Lower lobe of right lung (tissue), 2 donors: ENCODE measurements at regions not wholly inside any gene's neighbourhood (a gene's known extent, or its start where the extent isn't known, plus 50 kb on each side); places are given as distances from the start of the nearest gene placed in this dataset.

ENCODE experiments used
- ATAC-seq, 2 donors: fragments of 200-7000 bp; cut with Tn5 transposase; one replicate each; pipeline ENCODE4 v1.9.1; 2020 to 2022; ENCODE audit warnings: mild to moderate bottlenecking in 2 of 2, moderate library complexity in 2 of 2
- DNase-seq: peaks from one replicate; pipeline ENCODE4 v3.0.0-alpha.2; 2020
- H3K27ac ChIP-seq: fragments of 200-600 bp; one replicate; pipeline ENCODE4 v1.8.0; 2022
- H3K27me3 ChIP-seq: fragments of 200-600 bp; one replicate; pipeline ENCODE4 v1.8.0; 2022; ENCODE audit warnings: low read depth
- H3K36me3 ChIP-seq: fragments of 200-600 bp; one replicate; pipeline ENCODE4 v1.8.0; 2022; ENCODE audit warnings: mild to moderate bottlenecking
- H3K4me1 ChIP-seq: fragments of 200-600 bp; one replicate; pipeline ENCODE4 v1.8.0; 2022
- H3K4me3 ChIP-seq: fragments of 200-600 bp; one replicate; pipeline ENCODE4 v1.8.0; 2022; ENCODE audit warnings: mild to moderate bottlenecking
- H3K9me3 ChIP-seq: fragments of 200-600 bp; one replicate; pipeline ENCODE4 v1.8.0; 2022
- CTCF ChIP-seq: fragments of 200-600 bp; IDR thresholded peaks from one replicate; pipeline ENCODE4 v1.8.0; 2022; ENCODE audit warnings: antibody characterized with exemption, mild to moderate bottlenecking
- intact Hi-C: fragments of 100-400 bp; cut with DNase I; formaldehyde crosslinking; loops from one replicate; pipeline ENCODE4 v1.11.0; 2022
- donor health status: DM: no; HTN: yes; CAD: no; lungs with severe emphysema.

- ATAC-seq (no peak), DNase-seq (no peak)
- TF ChIP-seq CTCF, result no peak
- no peaks in the 10 kb centered on the region for H3K4me1 ChIP-seq
- H3K27me3 ChIP-seq, result no peaks in the 10 kb centered on the region
- H3K27ac ChIP-seq, result no peak overlapping the region
- peaks cover 2% of the 10 kb centered on the region for H3K9me3 ChIP-seq
- intact Hi-C loops, result no loop called here
- H3K36me3 ChIP-seq, result no peaks in the 10 kb centered on the region
- H3K4me3 ChIP-seq, result no peak overlapping the region
Observed at GRCh38 chr22:47448231-47449223, 686.1 kb downstream of the TBC1D22A start.

- H3K4me1 ChIP-seq, result no peaks in the 10 kb centered on the region
- peaks cover 4% of the 10 kb centered on the region for H3K9me3 ChIP-seq
- no peaks in the 10 kb centered on the region for H3K27me3 ChIP-seq
- H3K4me3 ChIP-seq, result no peak overlapping the region
- H3K27ac ChIP-seq, result no peak overlapping the region
- no peak for DNase-seq
- ATAC-seq, result no peak
- intact Hi-C loops, result no loop called here
- no peaks in the 10 kb centered on the region for H3K36me3 ChIP-seq
- no peak for TF ChIP-seq CTCF
Observed at GRCh38 chr22:47446821-47447810, 684.7 kb downstream of the TBC1D22A start.

DNA sequence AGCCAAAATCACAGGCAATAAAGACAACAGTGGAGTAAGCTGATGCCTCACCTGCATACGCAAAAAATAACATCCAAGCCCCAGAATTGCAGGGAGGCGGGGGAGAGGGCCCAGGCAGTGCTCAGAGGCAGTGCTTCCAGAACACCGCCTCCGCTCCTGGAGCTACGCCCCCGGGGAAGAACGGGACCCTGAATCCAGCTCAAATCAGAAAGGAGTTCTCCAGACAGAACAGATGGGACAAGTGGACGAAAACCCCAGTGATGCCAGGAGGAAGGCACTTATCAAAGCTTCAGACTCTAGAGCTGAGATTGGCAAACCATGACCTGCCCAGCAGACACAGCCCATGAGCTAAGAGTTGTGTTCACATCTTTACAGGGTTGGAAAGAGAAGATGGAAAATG is 683.9 kb downstream of the TBC1D22A start:
- no peak for TF ChIP-seq CTCF
- H3K9me3 ChIP-seq, result peaks cover 4% of the 10 kb centered on the region
- no peak for ATAC-seq
- no peak overlapping the region for H3K4me3 ChIP-seq
- no peaks in the 10 kb centered on the region for H3K27me3 ChIP-seq
- H3K36me3 ChIP-seq, result no peaks in the 10 kb centered on the region
- intact Hi-C loops, result no loop called here
- H3K27ac ChIP-seq, result no peak overlapping the region
- H3K4me1 ChIP-seq, result no peaks in the 10 kb centered on the region
- no peak for DNase-seq

GRCh38 chr22:47445716-47446290 is 683.4 kb downstream of the TBC1D22A start:
- Histone ChIP-seq H3K36me3 (no peaks in the 10 kb centered on the region), H3K4me1 (no peaks in the 10 kb centered on the region), H3K9me3 (peaks cover 4% of the 10 kb centered on the region), H3K4me3 (no peak overlapping the region), H3K27ac (no peak overlapping the region), H3K27me3 (no peaks in the 10 kb centered on the region)
- intact Hi-C loops, result no loop called here
- no peak for ATAC-seq
- DNase-seq, result no peak
- no peak for TF ChIP-seq CTCF

DNA sequence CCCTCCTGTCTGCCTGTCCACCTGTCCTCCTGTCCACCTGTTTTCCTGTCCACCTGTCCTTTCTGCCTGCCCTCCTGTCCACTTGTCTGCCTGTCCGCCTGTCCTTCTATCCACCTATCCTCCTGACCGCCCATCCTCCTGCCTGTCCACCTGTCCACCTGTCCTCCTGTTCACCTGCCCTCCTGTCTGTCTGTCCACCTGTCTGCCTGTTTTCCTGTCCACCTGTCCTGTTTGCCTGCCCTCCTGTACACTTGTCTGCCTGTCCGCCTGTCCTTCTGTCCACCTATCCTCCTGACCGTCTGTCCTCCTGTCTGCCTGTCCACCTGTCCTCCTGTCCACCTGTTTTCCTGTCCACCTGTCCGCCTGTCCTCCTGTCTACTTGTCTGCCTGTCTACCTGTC is 682.8 kb downstream of the TBC1D22A start:
- no peak for TF ChIP-seq CTCF
- H3K27ac ChIP-seq, result no peak overlapping the region
- no peak for ATAC-seq
- H3K9me3 ChIP-seq, result peaks cover 4% of the 10 kb centered on the region
- H3K27me3 ChIP-seq, result no peaks in the 10 kb centered on the region
- no peak overlapping the region for H3K4me3 ChIP-seq
- intact Hi-C loops, result no loop called here
- no peaks in the 10 kb centered on the region for H3K36me3 ChIP-seq
- no peak for DNase-seq
- H3K4me1 ChIP-seq, result no peaks in the 10 kb centered on the region
